NT2/D1 (cell line): ENCODE measurements at regions not wholly inside any gene's neighbourhood (a gene's known extent, or its start where the extent isn't known, plus 50 kb on each side); places are given as distances from the start of the nearest gene placed in this dataset.

Source experiments
- SUZ12 ChIP-seq: IDR thresholded peaks from 2 replicates; pipeline ENCODE4 v1.6.1; 2011; ENCODE audit not compliant: insufficient read length, insufficient read depth; ENCODE audit errors: extremely low read depth
- ZNF274 ChIP-seq: IDR thresholded peaks from 2 replicates; pipeline ENCODE4 v1.6.1; 2011; ENCODE audit warnings: mild to moderate bottlenecking, low read depth, low read length

DNA sequence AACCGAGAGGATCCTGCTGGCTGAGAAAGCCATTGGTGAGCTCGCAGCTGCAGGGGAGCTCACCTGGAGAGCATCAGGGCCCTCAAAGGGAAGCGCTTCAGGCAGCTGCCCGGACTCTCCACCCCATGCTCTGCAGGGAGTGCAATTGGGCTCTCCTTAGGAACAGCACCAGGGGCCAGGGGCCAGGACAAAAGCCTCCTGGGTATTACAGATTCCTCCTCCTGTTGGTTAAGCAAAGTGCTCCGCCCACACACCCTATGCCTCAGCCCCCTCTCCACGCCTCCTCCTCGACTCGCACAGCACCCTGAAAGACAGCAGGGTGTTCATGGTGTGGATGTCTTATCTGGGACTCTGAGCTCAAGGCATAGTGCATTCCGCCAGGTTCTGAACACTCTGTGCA is 139.9 kb downstream of the SHANK2 start:
- TF ChIP-seq SUZ12 (no peak), ZNF274 (no peak)
